Body of pancreas (tissue), 4 donors: ENCODE measurements at regions not wholly inside any gene's neighbourhood (a gene's known extent, or its start where the extent isn't known, plus 50 kb on each side); places are given as distances from the start of the nearest gene placed in this dataset.

Experiments
- CTCF ChIP-seq, 7 experiments: fragments of 450-650 bp in 4 of 7; fragments of 200-600 bp in 3 of 7; sonication (generic) in 3 of 7; IDR thresholded peaks; one replicate each; pipeline ENCODE4 v1.5.1; 2016 to 2019; ENCODE audit warnings: antibody characterized with exemption in 7 of 7
- POLR2A ChIP-seq, 3 donors: fragments of 450-650 bp; IDR thresholded peaks; one replicate each; pipeline ENCODE4 v1.6.1; 2016; ENCODE audit warnings: antibody characterized with exemption in 3 of 3, mild to moderate bottlenecking in 2 of 3

GRCh38 chr13:107576430-107576829 lies 638.9 kb downstream of the LIG4 start:
- TF ChIP-seq CTCF (IDR thresholded peaks at IDR 0.05): no peak
- TF ChIP-seq POLR2A (IDR thresholded peaks at IDR 0.05): no peak
